ENCODE measurements at regions not wholly inside any gene's neighbourhood (a gene's known extent, or its start where the extent isn't known, plus 50 kb on each side); places are given as distances from the start of the nearest gene placed in this dataset.

DNA sequence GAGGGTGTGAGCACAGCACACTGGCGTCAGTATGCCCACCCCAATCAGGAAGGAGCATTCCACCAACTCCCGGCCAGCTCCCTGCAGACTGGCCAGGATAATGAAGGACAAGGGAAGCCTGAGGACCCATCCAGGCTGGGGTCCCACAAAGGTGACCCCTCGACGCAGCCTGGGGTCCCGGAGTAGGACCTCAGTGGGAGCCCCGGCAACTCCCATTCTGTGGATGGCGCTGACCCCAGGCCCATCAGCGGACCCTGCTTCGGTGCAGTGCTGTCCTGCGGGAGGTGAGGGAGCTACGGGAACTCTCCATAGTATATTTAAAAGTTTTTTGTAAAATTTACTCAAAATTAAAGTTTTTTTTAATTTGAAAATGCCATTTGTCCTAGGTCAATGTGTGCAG lies 137.7 kb upstream of the NKX1-1 start:
- no peaks in the 10 kb centered on the region for H3K27me3 ChIP-seq (replicated peaks; ENCODE audit: control insufficient read depth, insufficient read depth, low read length)

GRCh38 chr4:1543561-1543960 lies 137.3 kb upstream of the NKX1-1 start:
- Histone ChIP-seq H3K27me3 (replicated peaks; ENCODE audit: control insufficient read depth, insufficient read depth, low read length) (no peaks in the 10 kb centered on the region), H3K9me3 (no peaks in the 10 kb centered on the region), H3K4me1 (no peaks in the 10 kb centered on the region), H3K36me3 (ENCODE audit: control insufficient read depth, insufficient read depth, low read length) (no peaks in the 10 kb centered on the region), H3K4me3 (ENCODE audit: low read depth, low read length) (no peak overlapping the region)
- peaks cover 3% of the 10 kb centered on the region for H3K27me3 Mint-ChIP-seq (ENCODE audit: insufficient read depth, unreplicated experiment)
- CTCF ChIA-PET, result no interaction called here
- TF ChIP-seq CTCF (IDR thresholded peaks at IDR 0.05; ENCODE audit: insufficient read depth in 1 of 2, low read depth in 1 of 2, low read length in 1 of 2, severe bottlenecking in 1 of 2, unreplicated experiment in 1 of 2), result no peak
- no peak overlapping the region for H3K27ac Mint-ChIP-seq (ENCODE audit: unreplicated experiment)
- no peaks in the 10 kb centered on the region for H3K36me3 Mint-ChIP-seq (ENCODE audit: insufficient read depth, unreplicated experiment)
- intact Hi-C loops (cut with micrococcal nuclease; ENCODE audit: unreplicated experiment), result no loop called here
- no peak for DNase-seq
- H3K4me3 Mint-ChIP-seq (ENCODE audit: unreplicated experiment), result no peak overlapping the region
- BruUV-seq (replicated peaks), result no TSS peak
- POLR2A ChIA-PET, result no interaction called here
- H3K4me1 Mint-ChIP-seq (ENCODE audit: low read depth, unreplicated experiment), result no peaks in the 10 kb centered on the region
- no peaks in the 10 kb centered on the region for H3K9me3 Mint-ChIP-seq (ENCODE audit: unreplicated experiment)

More for the DNA sequence above, 137.7 kb upstream of the NKX1-1 start:
- DNase-seq, result no peak
- intact Hi-C loops (cut with micrococcal nuclease; ENCODE audit: unreplicated experiment), result no loop called here
- Mint-ChIP-seq H3K9me3 (ENCODE audit: unreplicated experiment) (no peaks in the 10 kb centered on the region), H3K4me3 (ENCODE audit: unreplicated experiment) (no peak overlapping the region), H3K27ac (ENCODE audit: unreplicated experiment) (no peak overlapping the region), H3K4me1 (ENCODE audit: low read depth, unreplicated experiment) (no peaks in the 10 kb centered on the region), H3K27me3 (ENCODE audit: insufficient read depth, unreplicated experiment) (peaks cover 3% of the 10 kb centered on the region), H3K36me3 (ENCODE audit: insufficient read depth, unreplicated experiment) (no peaks in the 10 kb centered on the region)
- no TSS peak for BruUV-seq (replicated peaks)
- ChIA-PET CTCF (no interaction called here), POLR2A (no interaction called here)
- H3K4me3 ChIP-seq (ENCODE audit: low read depth, low read length), result no peak overlapping the region
- H3K9me3 ChIP-seq, result no peaks in the 10 kb centered on the region
- TF ChIP-seq CTCF (IDR thresholded peaks at IDR 0.05; ENCODE audit: insufficient read depth in 1 of 2, low read depth in 1 of 2, low read length in 1 of 2, severe bottlenecking in 1 of 2, unreplicated experiment in 1 of 2), result no peak
- no peaks in the 10 kb centered on the region for H3K36me3 ChIP-seq (ENCODE audit: control insufficient read depth, insufficient read depth, low read length)
- no peaks in the 10 kb centered on the region for H3K4me1 ChIP-seq

GRCh38 chr4:1542516-1543320 lies 136.5 kb upstream of the NKX1-1 start:
- no peaks in the 10 kb centered on the region for H3K4me1 ChIP-seq
- no peak for TF ChIP-seq CTCF (IDR thresholded peaks at IDR 0.05; ENCODE audit: insufficient read depth in 1 of 2, low read depth in 1 of 2, low read length in 1 of 2, severe bottlenecking in 1 of 2, unreplicated experiment in 1 of 2)
- no peaks in the 10 kb centered on the region for H3K36me3 Mint-ChIP-seq (ENCODE audit: insufficient read depth, unreplicated experiment)
- H3K4me1 Mint-ChIP-seq (ENCODE audit: low read depth, unreplicated experiment), result no peaks in the 10 kb centered on the region
- ChIA-PET POLR2A (no interaction called here), CTCF (no interaction called here)
- peaks cover 3% of the 10 kb centered on the region for H3K27me3 Mint-ChIP-seq (ENCODE audit: insufficient read depth, unreplicated experiment)
- no peak overlapping the region for H3K27ac Mint-ChIP-seq (ENCODE audit: unreplicated experiment)
- BruUV-seq (replicated peaks), result no TSS peak
- no peak overlapping the region for H3K4me3 Mint-ChIP-seq (ENCODE audit: unreplicated experiment)
- intact Hi-C loops (cut with micrococcal nuclease; ENCODE audit: unreplicated experiment), result no loop called here
- no peak for DNase-seq
- no peaks in the 10 kb centered on the region for H3K9me3 Mint-ChIP-seq (ENCODE audit: unreplicated experiment)
- H3K9me3 ChIP-seq, result no peaks in the 10 kb centered on the region
- no peaks in the 10 kb centered on the region for H3K27me3 ChIP-seq (replicated peaks; ENCODE audit: control insufficient read depth, insufficient read depth, low read length)
- no peak overlapping the region for H3K4me3 ChIP-seq (ENCODE audit: low read depth, low read length)
- H3K36me3 ChIP-seq (ENCODE audit: control insufficient read depth, insufficient read depth, low read length), result no peaks in the 10 kb centered on the region

Data from Caco-2 (cell line).